ENCODE measurements at regions not wholly inside any gene's neighbourhood (a gene's known extent, or its start where the extent isn't known, plus 50 kb on each side); places are given as distances from the start of the nearest gene placed in this dataset.

GRCh38 chr14:22252686-22253085, 336.3 kb downstream of the DAD1 start:
- H3K9ac ChIP-seq (ENCODE audit: low read depth in 1 of 2, low read length in 2 of 2), result no peak overlapping the region
- H3K27me3 ChIP-seq (ENCODE audit: control insufficient read depth in 4 of 4, insufficient read depth in 4 of 4, low read length in 3 of 4), result no peaks in the 10 kb centered on the region
- no peak overlapping the region for H3K27ac ChIP-seq (ENCODE audit: low read depth in 1 of 2, low read length in 2 of 2)
- 36% methylated on average over 4 of the region's 4 CpGs for WGBS
- no peaks in the 10 kb centered on the region for H3K36me3 ChIP-seq (ENCODE audit: control insufficient read depth in 4 of 4, insufficient read depth in 3 of 4, low read depth in 1 of 4, low read length in 3 of 4)
- TF ChIP-seq HNF4A (conservative IDR thresholded peaks at IDR 0.05) (no peak), SP1 (IDR thresholded peaks at IDR 0.05) (no peak), RXRA (IDR thresholded peaks at IDR 0.05) (no peak), RAD21 (IDR thresholded peaks at IDR 0.05) (no peak)
- TF ChIP-seq, protein P1, sequence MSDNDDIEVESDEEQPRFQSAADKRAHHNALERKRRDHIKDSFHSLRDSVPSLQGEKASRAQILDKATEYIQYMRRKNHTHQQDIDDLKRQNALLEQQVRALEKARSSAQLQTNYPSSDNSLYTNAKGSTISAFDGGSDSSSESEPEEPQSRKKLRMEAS (IDR thresholded peaks at IDR 0.05), result no peak
- no peaks in the 10 kb centered on the region for H3K4me1 ChIP-seq (ENCODE audit: control insufficient read depth in 4 of 4, insufficient read depth in 4 of 4, low read length in 3 of 4)
- no peaks in the 10 kb centered on the region for H3K9me3 ChIP-seq (ENCODE audit: control insufficient read depth in 4 of 4, low read length in 3 of 4)
- H3K4me3 ChIP-seq (ENCODE audit: low read depth in 1 of 3, low read length in 3 of 3), result no peak overlapping the region
- DNase-seq (ENCODE audit: low spot score), result no peak

DNA sequence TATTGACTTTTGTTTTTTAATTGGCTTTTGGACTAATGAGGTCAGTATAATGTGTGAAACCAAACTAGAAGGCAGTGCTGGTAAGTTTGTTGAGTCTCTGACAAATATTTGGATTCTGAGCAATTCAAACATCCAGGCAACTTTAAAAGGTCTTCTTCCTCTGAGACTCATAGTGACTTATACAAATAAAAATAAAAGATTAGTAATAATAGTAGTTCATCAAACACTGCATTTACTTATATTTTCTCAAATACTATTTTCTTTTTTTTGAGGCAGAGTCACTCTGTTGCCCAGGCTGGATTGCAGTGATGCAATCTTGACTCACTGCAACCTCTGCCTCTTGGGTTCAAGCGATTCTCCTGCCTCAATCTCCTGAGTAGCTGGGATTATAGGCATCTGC, 337.9 kb downstream of the DAD1 start:
- Histone ChIP-seq H3K4me1 (ENCODE audit: control insufficient read depth in 4 of 4, insufficient read depth in 4 of 4, low read length in 3 of 4) (no peaks in the 10 kb centered on the region), H3K9me3 (ENCODE audit: control insufficient read depth in 4 of 4, low read length in 3 of 4) (no peaks in the 10 kb centered on the region), H3K4me3 (ENCODE audit: low read depth in 1 of 3, low read length in 3 of 3) (no peak overlapping the region), H3K9ac (ENCODE audit: low read depth in 1 of 2, low read length in 2 of 2) (no peak overlapping the region), H3K36me3 (ENCODE audit: control insufficient read depth in 4 of 4, insufficient read depth in 3 of 4, low read depth in 1 of 4, low read length in 3 of 4) (no peaks in the 10 kb centered on the region), H3K27ac (ENCODE audit: low read depth in 1 of 2, low read length in 2 of 2) (no peak overlapping the region), H3K27me3 (ENCODE audit: control insufficient read depth in 4 of 4, insufficient read depth in 4 of 4, low read length in 3 of 4) (no peaks in the 10 kb centered on the region)
- no peak for DNase-seq (ENCODE audit: low spot score)
- no peak for TF ChIP-seq SP1 (IDR thresholded peaks at IDR 0.05)
- TF ChIP-seq REST (IDR thresholded peaks at IDR 0.05), result no peak
- TF ChIP-seq EGR1 (IDR thresholded peaks at IDR 0.05; ENCODE audit: low read depth in 2 of 2), result no peak
- no peak for TF ChIP-seq NR2F2 (IDR thresholded peaks at IDR 0.05)
- TF ChIP-seq, protein P2, sequence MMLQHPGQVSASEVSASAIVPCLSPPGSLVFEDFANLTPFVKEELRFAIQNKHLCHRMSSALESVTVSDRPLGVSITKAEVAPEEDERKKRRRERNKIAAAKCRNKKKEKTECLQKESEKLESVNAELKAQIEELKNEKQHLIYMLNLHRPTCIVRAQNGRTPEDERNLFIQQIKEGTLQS (IDR thresholded peaks at IDR 0.05), result no peak
- TF ChIP-seq HNF4G (IDR thresholded peaks at IDR 0.05), result no peak
- TF ChIP-seq RXRA (IDR thresholded peaks at IDR 0.05), result no peak
- TF ChIP-seq GABPA (IDR thresholded peaks at IDR 0.05 in 1 of 2, conservative IDR thresholded peaks at IDR 0.05 in 1 of 2), result no peak
- TF ChIP-seq RAD21 (IDR thresholded peaks at IDR 0.05), result no peak
- no peak for TF ChIP-seq FOXA1 (IDR thresholded peaks at IDR 0.05)
- TF ChIP-seq, protein P3, sequence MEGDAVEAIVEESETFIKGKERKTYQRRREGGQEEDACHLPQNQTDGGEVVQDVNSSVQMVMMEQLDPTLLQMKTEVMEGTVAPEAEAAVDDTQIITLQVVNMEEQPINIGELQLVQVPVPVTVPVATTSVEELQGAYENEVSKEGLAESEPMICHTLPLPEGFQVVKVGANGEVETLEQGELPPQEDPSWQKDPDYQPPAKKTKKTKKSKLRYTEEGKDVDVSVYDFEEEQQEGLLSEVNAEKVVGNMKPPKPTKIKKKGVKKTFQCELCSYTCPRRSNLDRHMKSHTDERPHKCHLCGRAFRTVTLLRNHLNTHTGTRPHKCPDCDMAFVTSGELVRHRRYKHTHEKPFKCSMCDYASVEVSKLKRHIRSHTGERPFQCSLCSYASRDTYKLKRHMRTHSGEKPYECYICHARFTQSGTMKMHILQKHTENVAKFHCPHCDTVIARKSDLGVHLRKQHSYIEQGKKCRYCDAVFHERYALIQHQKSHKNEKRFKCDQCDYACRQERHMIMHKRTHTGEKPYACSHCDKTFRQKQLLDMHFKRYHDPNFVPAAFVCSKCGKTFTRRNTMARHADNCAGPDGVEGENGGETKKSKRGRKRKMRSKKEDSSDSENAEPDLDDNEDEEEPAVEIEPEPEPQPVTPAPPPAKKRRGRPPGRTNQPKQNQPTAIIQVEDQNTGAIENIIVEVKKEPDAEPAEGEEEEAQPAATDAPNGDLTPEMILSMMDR (IDR thresholded peaks at IDR 0.05; ENCODE audit: low read depth, low read length, missing input control), result no peak
- TF ChIP-seq, protein P1 (IDR thresholded peaks at IDR 0.05), result no peak
- no peak for TF ChIP-seq FOXA2 (IDR thresholded peaks at IDR 0.05)
- no peak for TF ChIP-seq TAF1 (conservative IDR thresholded peaks at IDR 0.05)
- WGBS, result 70% methylated on average over 1 of the region's 1 CpG

All from liver (tissue), 8 donors.